Suprapubic skin (tissue), 4 donors: ENCODE measurements at regions not wholly inside any gene's neighbourhood (a gene's known extent, or its start where the extent isn't known, plus 50 kb on each side); places are given as distances from the start of the nearest gene placed in this dataset.
A peak's percentile ranks its signal among the peaks of the same experiment; 100 is the strongest.

Experiments used
- DNase-seq, 2 donors: peaks; one replicate each; pipeline ENCODE4 v3.0.0-alpha.2; 2019; ENCODE audit warnings: low spot score in 2 of 2
- H3K27ac ChIP-seq: fragments of 200-600 bp; sonication (generic); one replicate; pipeline ENCODE4 v1.5.1; 2019
- H3K27me3 ChIP-seq: fragments of 200-600 bp; sonication (generic); one replicate; pipeline ENCODE4 v1.5.1; 2019
- H3K36me3 ChIP-seq: fragments of 200-600 bp; sonication (generic); one replicate; pipeline ENCODE4 v1.5.1; 2019
- H3K4me1 ChIP-seq: fragments of 200-600 bp; sonication (generic); one replicate; pipeline ENCODE4 v1.5.1; 2019
- H3K4me3 ChIP-seq: fragments of 200-600 bp; sonication (generic); one replicate; pipeline ENCODE4 v1.5.1; 2019; ENCODE audit warnings: mild to moderate bottlenecking
- H3K9me3 ChIP-seq: fragments of 200-600 bp; sonication (generic); one replicate; pipeline ENCODE4 v1.5.1; 2019
- EP300 ChIP-seq: sonication (generic); formaldehyde crosslinking; IDR thresholded peaks from one replicate; pipeline ENCODE4 v1.6.1; 2017; ENCODE audit warnings: antibody characterized with exemption
- POLR2A ChIP-seq, 2 donors: fragments of 450-650 bp; IDR thresholded peaks; one replicate each; pipeline ENCODE4 v1.6.1; 2017; ENCODE audit warnings: antibody characterized with exemption in 2 of 2, mild to moderate bottlenecking in 2 of 2, moderate library complexity in 2 of 2
- POLR2AphosphoS5 ChIP-seq, 3 donors: sonication (generic); formaldehyde crosslinking; IDR thresholded peaks; one replicate each; pipeline ENCODE4 v1.6.1; 2017; ENCODE audit warnings: antibody characterized with exemption in 3 of 3
- WGBS: methylation state at CpG from one replicate; pipeline ENCODE4 v1.1.5; 2018; 5-methylcytosine and 5-hydroxymethylcytosine counted together
- TF ChIP-seq, protein P1 (sequence below), 2 donors: fragments of 200-600 bp in 1 of 2; fragments of 450-650 bp in 1 of 2; sonication (generic) in 1 of 2; IDR thresholded peaks; one replicate each; pipeline ENCODE4 v1.5.1; 2016 to 2019; ENCODE audit warnings: antibody characterized with exemption in 2 of 2, mild to moderate bottlenecking in 1 of 2, moderate library complexity in 1 of 2

DNA sequence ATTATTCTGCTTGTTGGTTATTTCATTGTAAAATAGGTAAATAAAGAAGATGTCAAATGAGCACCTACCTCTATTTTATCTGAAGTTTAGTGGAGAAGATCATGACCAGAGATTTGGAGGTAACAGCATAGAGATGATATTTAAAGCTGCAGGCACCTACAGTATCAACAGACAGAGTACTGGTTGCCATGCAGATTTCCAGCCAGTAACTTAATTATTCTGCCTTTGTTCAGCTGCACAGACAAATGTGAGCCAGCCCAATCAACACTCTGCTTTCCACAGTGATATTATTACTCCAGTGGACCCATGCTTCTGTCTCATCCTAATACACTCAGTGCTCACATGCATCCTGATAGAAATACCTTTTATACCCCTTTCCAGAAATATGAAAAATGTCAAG is 348.5 kb upstream of the RGS6 start:
- Histone ChIP-seq H3K27me3 (no peaks in the 10 kb centered on the region), H3K4me1 (peaks cover 7% of the 10 kb centered on the region), H3K36me3 (no peaks in the 10 kb centered on the region), H3K4me3 (no peak overlapping the region), H3K9me3 (no peaks in the 10 kb centered on the region), H3K27ac (no peak overlapping the region)
- TF ChIP-seq POLR2A (IDR thresholded peaks at IDR 0.05) (no peak), EP300 (no peak), POLR2AphosphoS5 (IDR thresholded peaks at IDR 0.05) (no peak)
- TF ChIP-seq, protein P1, sequence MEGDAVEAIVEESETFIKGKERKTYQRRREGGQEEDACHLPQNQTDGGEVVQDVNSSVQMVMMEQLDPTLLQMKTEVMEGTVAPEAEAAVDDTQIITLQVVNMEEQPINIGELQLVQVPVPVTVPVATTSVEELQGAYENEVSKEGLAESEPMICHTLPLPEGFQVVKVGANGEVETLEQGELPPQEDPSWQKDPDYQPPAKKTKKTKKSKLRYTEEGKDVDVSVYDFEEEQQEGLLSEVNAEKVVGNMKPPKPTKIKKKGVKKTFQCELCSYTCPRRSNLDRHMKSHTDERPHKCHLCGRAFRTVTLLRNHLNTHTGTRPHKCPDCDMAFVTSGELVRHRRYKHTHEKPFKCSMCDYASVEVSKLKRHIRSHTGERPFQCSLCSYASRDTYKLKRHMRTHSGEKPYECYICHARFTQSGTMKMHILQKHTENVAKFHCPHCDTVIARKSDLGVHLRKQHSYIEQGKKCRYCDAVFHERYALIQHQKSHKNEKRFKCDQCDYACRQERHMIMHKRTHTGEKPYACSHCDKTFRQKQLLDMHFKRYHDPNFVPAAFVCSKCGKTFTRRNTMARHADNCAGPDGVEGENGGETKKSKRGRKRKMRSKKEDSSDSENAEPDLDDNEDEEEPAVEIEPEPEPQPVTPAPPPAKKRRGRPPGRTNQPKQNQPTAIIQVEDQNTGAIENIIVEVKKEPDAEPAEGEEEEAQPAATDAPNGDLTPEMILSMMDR (IDR thresholded peaks at IDR 0.05) = no peak
- DNase-seq = no peak

DNA sequence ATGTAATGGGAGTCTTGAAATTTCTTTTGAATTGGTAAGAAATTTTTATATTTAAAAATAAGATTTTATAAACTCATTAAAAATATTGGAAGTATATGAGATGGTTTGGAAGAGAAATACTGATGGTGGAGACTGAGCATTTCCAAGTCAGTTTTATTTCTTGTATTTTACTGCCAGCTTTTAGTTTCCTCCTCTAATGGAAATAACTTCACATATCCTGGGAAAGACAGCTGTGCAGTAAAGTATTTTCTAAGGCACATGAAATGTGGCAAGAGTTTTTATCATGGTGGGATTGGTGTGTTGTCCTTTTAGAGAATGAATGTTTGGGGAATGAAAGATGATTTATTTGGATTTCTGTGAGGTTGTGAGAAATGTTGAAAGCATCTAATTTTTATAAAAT is 346.9 kb upstream of the RGS6 start:
- no peaks in the 10 kb centered on the region for H3K9me3 ChIP-seq
- no peaks in the 10 kb centered on the region for H3K36me3 ChIP-seq
- no peaks in the 10 kb centered on the region for H3K27me3 ChIP-seq
- no peak overlapping the region for H3K27ac ChIP-seq
- TF ChIP-seq POLR2A (IDR thresholded peaks at IDR 0.05) = no peak
- TF ChIP-seq, protein P1 (IDR thresholded peaks at IDR 0.05) = no peak
- TF ChIP-seq POLR2AphosphoS5 (IDR thresholded peaks at IDR 0.05) = no peak
- no peak for TF ChIP-seq EP300
- no peak for DNase-seq
- no peak overlapping the region for H3K4me3 ChIP-seq
- peaks cover 7% of the 10 kb centered on the region for H3K4me1 ChIP-seq

DNA sequence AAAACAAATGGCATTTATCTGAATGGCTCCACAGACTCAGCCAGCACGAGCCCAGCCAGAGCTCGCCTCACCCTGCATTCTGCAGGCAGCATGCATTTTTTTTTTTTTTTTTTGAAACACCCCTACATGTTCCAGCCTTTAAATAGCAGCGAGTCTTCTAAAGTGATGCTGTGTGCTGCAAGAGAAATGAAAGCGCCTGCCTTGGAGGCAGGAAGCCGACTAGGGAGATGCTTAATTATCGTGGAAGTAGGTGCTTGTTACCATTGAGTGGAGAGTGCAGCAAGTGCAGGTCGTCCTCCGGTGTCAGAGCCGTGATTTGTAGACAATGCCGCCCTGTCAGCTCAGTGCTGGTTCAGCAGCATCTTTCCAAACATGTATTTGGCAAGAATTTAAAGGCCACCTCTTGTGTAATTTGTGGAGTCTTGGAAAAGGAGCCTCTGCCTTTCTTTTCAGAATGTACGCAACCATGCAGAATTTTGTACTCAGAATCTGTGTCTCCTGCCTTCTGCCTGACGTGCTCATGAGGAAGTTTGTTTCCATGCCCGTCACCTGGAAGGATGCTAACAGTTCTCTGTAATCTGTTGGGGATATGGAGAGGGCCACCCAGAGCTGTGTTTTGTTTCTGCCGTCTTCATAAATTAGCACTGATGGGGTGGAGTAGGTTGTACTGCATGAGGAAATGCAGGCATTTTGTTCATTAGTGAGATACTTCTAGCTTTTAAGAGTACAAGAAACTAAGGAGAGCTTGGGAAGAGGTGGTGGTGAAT is 345.9 kb upstream of the RGS6 start:
- Histone ChIP-seq H3K4me1 (peaks cover 7% of the 10 kb centered on the region), H3K4me3 (peak overlapping the region; percentile 26), H3K27me3 (no peaks in the 10 kb centered on the region), H3K27ac (no peak overlapping the region), H3K9me3 (no peaks in the 10 kb centered on the region), H3K36me3 (no peaks in the 10 kb centered on the region)
- no peak for DNase-seq
- TF ChIP-seq, protein P1 (IDR thresholded peaks at IDR 0.05) = no peak
- TF ChIP-seq POLR2A (IDR thresholded peaks at IDR 0.05) = no peak
- TF ChIP-seq EP300 = no peak
- TF ChIP-seq POLR2AphosphoS5 (IDR thresholded peaks at IDR 0.05) = no peak
- 24% methylated on average over 14 of the region's 14 CpGs for WGBS

DNA sequence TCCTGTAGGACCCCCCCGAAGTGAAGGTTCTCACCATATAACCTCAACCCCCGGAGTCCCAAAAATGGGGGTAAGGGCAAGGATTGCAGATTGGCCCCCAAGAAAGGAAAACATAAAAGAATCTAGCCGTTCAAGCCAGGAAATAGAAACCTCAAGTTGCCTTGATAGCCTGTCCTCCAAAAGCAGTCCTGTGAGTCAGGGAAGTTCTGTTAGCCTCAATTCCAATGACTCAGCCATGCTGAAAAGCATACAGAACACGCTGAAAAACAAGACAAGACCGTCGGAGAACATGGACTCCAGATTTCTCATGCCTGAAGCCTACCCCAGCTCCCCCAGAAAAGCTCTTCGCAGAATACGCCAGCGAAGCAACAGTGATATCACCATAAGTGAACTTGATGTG is 344.2 kb upstream of the RGS6 start:
- Histone ChIP-seq H3K4me3 (no peak overlapping the region), H3K9me3 (no peaks in the 10 kb centered on the region), H3K27me3 (no peaks in the 10 kb centered on the region), H3K27ac (no peak overlapping the region), H3K36me3 (no peaks in the 10 kb centered on the region), H3K4me1 (peaks cover 9% of the 10 kb centered on the region)
- no peak for DNase-seq
- 95% methylated on average over 9 of the region's 9 CpGs for WGBS
- TF ChIP-seq EP300 (no peak), POLR2AphosphoS5 (IDR thresholded peaks at IDR 0.05) (no peak), POLR2A (IDR thresholded peaks at IDR 0.05) (no peak)
- TF ChIP-seq, protein P1 (IDR thresholded peaks at IDR 0.05) = no peak

DNA sequence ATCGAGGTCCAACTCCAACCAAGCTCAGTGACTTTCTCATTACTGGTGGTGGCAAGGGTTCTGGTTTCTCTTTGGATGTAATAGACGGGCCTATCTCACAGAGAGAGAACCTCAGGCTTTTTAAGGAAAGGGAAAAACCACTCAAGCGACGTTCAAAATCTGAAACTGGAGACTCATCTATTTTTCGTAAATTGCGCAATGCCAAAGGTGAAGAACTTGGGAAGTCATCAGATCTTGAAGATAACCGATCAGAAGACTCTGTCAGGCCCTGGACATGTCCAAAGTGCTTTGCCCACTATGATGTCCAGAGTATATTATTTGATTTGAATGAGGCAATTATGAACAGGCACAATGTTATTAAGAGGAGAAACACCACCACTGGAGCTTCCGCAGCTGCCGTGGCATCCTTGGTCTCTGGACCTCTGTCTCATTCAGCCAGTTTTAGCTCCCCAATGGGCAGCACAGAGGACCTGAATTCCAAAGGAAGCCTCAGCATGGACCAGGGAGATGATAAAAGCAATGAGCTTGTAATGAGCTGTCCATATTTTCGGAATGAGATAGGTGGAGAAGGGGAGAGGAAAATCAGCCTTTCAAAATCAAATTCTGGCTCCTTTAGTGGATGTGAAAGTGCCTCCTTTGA is 343.5 kb upstream of the RGS6 start:
- Histone ChIP-seq H3K36me3 (no peaks in the 10 kb centered on the region), H3K27me3 (no peaks in the 10 kb centered on the region), H3K4me1 (peaks cover 9% of the 10 kb centered on the region), H3K4me3 (no peak overlapping the region), H3K27ac (no peak overlapping the region), H3K9me3 (no peaks in the 10 kb centered on the region)
- no peak for TF ChIP-seq EP300
- TF ChIP-seq, protein P1 (IDR thresholded peaks at IDR 0.05) = no peak
- no peak for TF ChIP-seq POLR2A (IDR thresholded peaks at IDR 0.05)
- TF ChIP-seq POLR2AphosphoS5 (IDR thresholded peaks at IDR 0.05) = no peak
- 97% methylated on average over 10 of the region's 10 CpGs for WGBS
- no peak for DNase-seq
